ENCODE measurements at regions not wholly inside any gene's neighbourhood (a gene's known extent, or its start where the extent isn't known, plus 50 kb on each side); places are given as distances from the start of the nearest gene placed in this dataset.

DNA sequence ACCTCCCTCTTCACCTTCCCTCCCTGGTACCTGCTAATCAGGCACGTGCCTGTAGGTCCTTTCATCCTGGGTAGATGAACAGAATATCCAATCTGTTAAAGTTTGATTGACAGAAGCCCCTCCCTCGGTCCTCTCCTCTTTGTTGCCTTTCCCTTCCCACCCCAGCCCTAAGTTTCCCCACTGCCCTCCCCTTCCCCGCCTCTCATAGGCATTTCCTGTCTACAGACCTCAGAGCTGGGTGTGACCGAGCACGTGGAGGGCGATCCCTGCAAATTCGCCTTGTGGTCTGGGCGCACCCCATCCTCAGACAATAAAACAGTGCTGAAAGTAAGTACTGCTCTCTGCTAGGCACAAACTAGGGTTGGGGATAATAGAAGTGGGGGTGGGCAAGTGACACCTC, 239.2 kb upstream of the UMPS start:
- CTCF ChIA-PET, result interaction anchor here (1.4 kb wide), 1 partner anchor 15 kb away, joined by 3 read pairs; no protein-coding TSS in a partner anchor
- TF ChIP-seq, protein P1, sequence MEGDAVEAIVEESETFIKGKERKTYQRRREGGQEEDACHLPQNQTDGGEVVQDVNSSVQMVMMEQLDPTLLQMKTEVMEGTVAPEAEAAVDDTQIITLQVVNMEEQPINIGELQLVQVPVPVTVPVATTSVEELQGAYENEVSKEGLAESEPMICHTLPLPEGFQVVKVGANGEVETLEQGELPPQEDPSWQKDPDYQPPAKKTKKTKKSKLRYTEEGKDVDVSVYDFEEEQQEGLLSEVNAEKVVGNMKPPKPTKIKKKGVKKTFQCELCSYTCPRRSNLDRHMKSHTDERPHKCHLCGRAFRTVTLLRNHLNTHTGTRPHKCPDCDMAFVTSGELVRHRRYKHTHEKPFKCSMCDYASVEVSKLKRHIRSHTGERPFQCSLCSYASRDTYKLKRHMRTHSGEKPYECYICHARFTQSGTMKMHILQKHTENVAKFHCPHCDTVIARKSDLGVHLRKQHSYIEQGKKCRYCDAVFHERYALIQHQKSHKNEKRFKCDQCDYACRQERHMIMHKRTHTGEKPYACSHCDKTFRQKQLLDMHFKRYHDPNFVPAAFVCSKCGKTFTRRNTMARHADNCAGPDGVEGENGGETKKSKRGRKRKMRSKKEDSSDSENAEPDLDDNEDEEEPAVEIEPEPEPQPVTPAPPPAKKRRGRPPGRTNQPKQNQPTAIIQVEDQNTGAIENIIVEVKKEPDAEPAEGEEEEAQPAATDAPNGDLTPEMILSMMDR (IDR thresholded peaks at IDR 0.05; ENCODE audit: control extremely low read depth, extremely low read depth, low read depth, missing control alignments), result no peak
- no peak for DNase-seq (ENCODE audit: extremely low spot score)
- POLR2A ChIA-PET, result no interaction called here

DNA sequence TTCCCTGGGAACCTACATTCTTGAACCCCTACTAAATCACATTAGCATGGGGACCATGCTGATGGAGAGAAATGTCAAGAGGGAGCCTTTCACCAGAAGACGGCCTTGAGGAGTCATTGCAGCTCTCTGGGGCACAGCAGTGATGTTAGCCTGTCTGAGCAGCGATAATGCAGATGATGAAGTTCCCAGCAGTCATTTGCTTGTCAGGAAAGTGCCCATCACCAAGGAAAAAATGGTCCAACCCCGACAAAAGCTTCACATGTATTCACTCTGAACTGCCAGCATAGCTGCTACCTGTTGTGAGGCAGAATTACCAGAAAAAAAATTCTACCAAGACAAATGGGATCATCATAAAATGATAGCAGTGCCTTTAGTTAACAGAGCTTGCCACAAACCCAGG, 238.4 kb upstream of the UMPS start:
- ChIA-PET POLR2A (no interaction called here), CTCF (interaction anchor here (1.4 to 1.6 kb wide), 2 partner anchors 14 to 23 kb away, joined by 3 read pairs; no protein-coding TSS in a partner anchor)
- TF ChIP-seq, protein P1 (IDR thresholded peaks at IDR 0.05; ENCODE audit: control extremely low read depth, extremely low read depth, low read depth, missing control alignments), result no peak
- DNase-seq (ENCODE audit: extremely low spot score), result no peak

DNA sequence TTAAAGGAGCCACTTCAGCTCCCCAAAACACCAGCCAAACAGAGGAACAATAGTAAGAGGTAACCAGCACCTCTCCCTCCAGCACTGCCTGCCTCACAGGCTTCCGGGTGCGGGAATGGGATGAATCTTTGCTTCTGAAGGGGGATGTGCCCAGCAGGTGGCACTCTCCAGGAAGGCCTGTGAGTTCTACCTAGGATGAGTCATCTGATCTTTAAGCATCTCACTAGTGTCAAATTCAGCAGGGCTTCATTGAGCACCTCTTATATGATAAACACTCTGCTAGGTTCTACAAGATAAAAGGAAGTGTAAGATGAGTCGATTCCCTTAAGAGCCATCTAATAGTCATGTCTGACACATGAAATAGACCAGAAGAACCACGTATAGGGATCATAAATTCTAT, 237.4 kb upstream of the UMPS start:
- ChIA-PET CTCF (interaction anchor here (1.6 kb wide), 1 partner anchor 24 kb away, joined by 3 read pairs; no protein-coding TSS in a partner anchor), POLR2A (no interaction called here)
- peak; percentile 17 for DNase-seq (ENCODE audit: extremely low spot score)
- TF ChIP-seq, protein P1 (IDR thresholded peaks at IDR 0.05; ENCODE audit: control extremely low read depth, extremely low read depth, low read depth, missing control alignments), result peak; percentile 3

DNA sequence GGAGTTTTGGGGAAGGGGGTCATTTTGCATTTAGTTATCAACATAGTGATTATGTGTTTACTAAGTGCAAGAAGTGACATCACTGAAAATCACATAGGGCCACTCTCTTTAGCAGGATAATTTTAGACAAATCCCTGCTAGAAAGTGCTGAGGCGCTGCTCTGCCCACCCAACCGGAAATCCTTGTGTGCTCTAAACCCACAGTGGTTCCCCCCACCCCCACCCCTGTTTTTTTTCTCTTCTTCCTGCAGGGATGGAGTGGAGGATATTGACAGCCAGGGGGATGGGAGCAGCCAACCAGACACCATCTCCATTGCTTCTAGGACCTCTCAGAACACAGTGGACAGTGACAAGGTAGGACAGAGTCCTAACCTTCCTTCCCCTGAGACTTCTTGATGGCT, 234.2 kb upstream of the UMPS start:
- TF ChIP-seq, protein P1 (IDR thresholded peaks at IDR 0.05; ENCODE audit: control extremely low read depth, extremely low read depth, low read depth, missing control alignments), result no peak
- POLR2A ChIA-PET, result no interaction called here
- no peak for DNase-seq (ENCODE audit: extremely low spot score)
- CTCF ChIA-PET, result interaction anchor here (1.7 kb wide), 1 partner anchor 28 kb away, joined by 5 read pairs; no protein-coding TSS in a partner anchor

DNA sequence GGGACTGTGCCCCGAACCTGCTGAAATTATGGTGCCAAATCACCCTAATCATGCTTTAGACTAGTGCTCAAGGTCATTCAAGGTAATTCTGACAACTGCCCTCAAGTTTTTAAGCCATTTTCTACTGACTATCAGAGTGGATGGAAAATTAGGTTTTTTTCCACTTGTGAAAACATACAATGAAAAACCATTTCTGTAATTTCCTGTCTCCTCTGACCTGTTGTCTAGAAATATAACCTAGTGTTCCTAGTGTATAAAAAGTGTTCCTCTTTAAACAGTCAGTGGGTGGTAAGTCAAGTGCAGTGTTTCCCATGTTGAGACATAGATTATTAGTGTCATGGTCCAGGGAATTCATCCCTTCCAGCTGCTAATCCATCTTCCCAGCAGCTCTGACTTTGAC, 232.8 kb upstream of the UMPS start:
- TF ChIP-seq, protein P1 (IDR thresholded peaks at IDR 0.05; ENCODE audit: control extremely low read depth, extremely low read depth, low read depth, missing control alignments), result no peak
- DNase-seq (ENCODE audit: extremely low spot score), result no peak
- ChIA-PET CTCF (interaction anchor here (1.7 kb wide), 1 partner anchor 30 kb away, joined by 5 read pairs; no protein-coding TSS in a partner anchor), POLR2A (no interaction called here)

DNA sequence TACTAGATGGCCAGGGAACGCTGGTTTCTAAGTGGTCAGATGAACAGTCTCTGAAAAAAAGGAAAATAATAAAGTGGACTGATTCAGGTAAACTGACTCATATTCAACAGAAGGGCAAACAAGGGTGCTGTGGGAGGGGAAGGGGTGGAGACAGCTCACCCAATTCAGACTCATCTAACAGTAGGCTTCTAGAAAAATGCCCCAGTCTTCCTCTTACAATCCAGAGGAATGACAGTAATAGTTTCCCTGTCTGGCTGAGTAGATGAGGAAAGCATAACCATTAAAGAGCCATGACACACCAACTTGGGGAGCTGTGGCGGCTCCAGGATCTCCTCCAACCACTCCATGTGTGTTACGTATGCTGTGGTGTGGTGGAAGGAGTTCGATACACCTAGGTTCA, 231.4 kb upstream of the UMPS start:
- TF ChIP-seq, protein P1 (IDR thresholded peaks at IDR 0.05; ENCODE audit: control extremely low read depth, extremely low read depth, low read depth, missing control alignments), result no peak
- ChIA-PET POLR2A (no interaction called here), CTCF (no interaction called here)
- no peak for DNase-seq (ENCODE audit: extremely low spot score)

Data from GM10248 (cell line).